Endothelial cell of umbilical vein (primary cell): ENCODE measurements at regions not wholly inside any gene's neighbourhood (a gene's known extent, or its start where the extent isn't known, plus 50 kb on each side); places are given as distances from the start of the nearest gene placed in this dataset.

Experiments
- BruUV-seq: library from RNA; stranded (reverse); fragments of 400-500 nt; replicated peaks from 2 replicates; lab custom pipeline; 2021; lab: Mats Ljungman, UMichigan
- CTCF ChIA-PET: fragments of 300-600, 350-600 bp; sonication (Branson Sonifier 250); formaldehyde crosslinking; loops from one replicate; lab custom pipeline; 2021; ENCODE audit warnings: antibody characterized with exemption, inconsistent platforms; lab: Charles Lee
- POLR2A ChIA-PET: fragments of 300-600, 350-600 bp; sonication (Branson Sonifier 250); formaldehyde crosslinking; loops from one replicate; lab custom pipeline; 2021; ENCODE audit warnings: antibody characterized with exemption, inconsistent platforms; lab: Charles Lee
- DNase-seq: peaks from one replicate; pipeline ENCODE4 v3.0.0-alpha.2; 2011; ENCODE audit warnings: low read depth, low spot score
- FAIRE-seq: peaks from 2 replicates; lab custom pipeline; 2011; peaks lifted over from hg19 to GRCh38; lab: Jason Lieb, UNC
- H2AFZ ChIP-seq: 2 replicates; pipeline ENCODE4 v1.6.0; 2012; ENCODE audit warnings: low read depth, low read length, control low read depth, inconsistent platforms
- H3K27ac ChIP-seq: 2 replicates; pipeline ENCODE4 v1.5.1; 2011; ENCODE audit warnings: low read depth, mild to moderate bottlenecking, control low read depth, low read length, moderate library complexity; ENCODE audit not compliant: insufficient read depth
- H3K27me3 ChIP-seq, 2 experiments: 2 replicates each; pipeline versions ENCODE4 v1.6.0 to v1.6.1; 2011; ENCODE audit warnings: low read length in 2 of 2, mixed read lengths in 1 of 2; ENCODE audit not compliant: control insufficient read depth in 2 of 2, insufficient read depth in 2 of 2
- H3K36me3 ChIP-seq, 2 experiments: 2 replicates in 1 of 2; 3 replicates in 1 of 2; pipeline ENCODE4 v1.5.1; 2011; ENCODE audit warnings: low read length in 2 of 2, mild to moderate bottlenecking in 1 of 2, moderate library complexity in 1 of 2; ENCODE audit not compliant: control insufficient read depth in 2 of 2, insufficient read depth in 2 of 2; ENCODE audit errors: extremely low read depth in 1 of 2
- H3K4me1 ChIP-seq: 3 replicates; pipeline ENCODE4 v1.5.1; 2011; ENCODE audit warnings: mild to moderate bottlenecking, low read length; ENCODE audit not compliant: control insufficient read depth, insufficient read depth; ENCODE audit errors: extremely low read depth
- H3K4me2 ChIP-seq: 2 replicates; pipeline ENCODE4 v1.6.1; 2011; ENCODE audit warnings: low read length, control low read depth, mixed read lengths; ENCODE audit not compliant: insufficient read depth
- H3K4me3 ChIP-seq, 3 experiments: fragments of 200-600 bp in 1 of 3; sonication (generic), shearing (Covaris generic) in 1 of 3; replicated peaks in 1 of 3; 2 replicates each; pipeline ENCODE4 v1.5.1; 2011 to 2016; ENCODE audit warnings: control low read depth in 3 of 3, low read length in 3 of 3, mild to moderate bottlenecking in 2 of 3, inconsistent platforms in 1 of 3, low read depth in 1 of 3, moderate library complexity in 1 of 3; ENCODE audit not compliant: insufficient read depth in 1 of 3
- H3K79me2 ChIP-seq: 2 replicates; pipeline ENCODE4 v1.6.0; 2012; ENCODE audit warnings: low read length, inconsistent platforms; ENCODE audit not compliant: control insufficient read depth, insufficient read depth
- H3K9ac ChIP-seq: replicated peaks from 2 replicates; pipeline ENCODE3; 2011; ENCODE audit warnings: low read length, control low read depth; ENCODE audit not compliant: insufficient read depth; ENCODE audit errors: extremely low read depth
- H3K9me1 ChIP-seq: replicated peaks from 3 replicates; pipeline ENCODE4 v1.6.0; 2011; ENCODE audit warnings: mild to moderate bottlenecking, low read length; ENCODE audit not compliant: control insufficient read depth, insufficient read depth; ENCODE audit errors: extremely low read depth
- H3K9me3 ChIP-seq: replicated peaks from 2 replicates; pipeline ENCODE4 v1.5.1; 2012; ENCODE audit warnings: low read length, inconsistent platforms; ENCODE audit not compliant: control insufficient read depth, insufficient read depth
- H4K20me1 ChIP-seq: replicated peaks from 2 replicates; pipeline ENCODE3; 2011; ENCODE audit warnings: mild to moderate bottlenecking, low read length; ENCODE audit not compliant: control insufficient read depth, insufficient read depth; ENCODE audit errors: extremely low read depth
- CTCF ChIP-seq, 2 donors: IDR thresholded peaks; 1 replicate in 1 of 2; 2 replicates in 1 of 2; pipeline ENCODE4 v1.5.1; 2011; ENCODE audit warnings: low read length in 2 of 2, mild to moderate bottlenecking in 2 of 2, moderate library complexity in 2 of 2, control low read depth in 1 of 2, inconsistent platforms in 1 of 2, low read depth in 1 of 2; ENCODE audit not compliant: insufficient read depth in 1 of 2; ENCODE audit errors: extremely low read depth in 1 of 2
- MYC ChIP-seq: IDR thresholded peaks from one replicate; pipeline ENCODE4 v1.6.1; 2011; ENCODE audit warnings: mild to moderate bottlenecking, low read depth, low read length
- POLR2AphosphoS5 ChIP-seq: IDR thresholded peaks from 2 replicates; pipeline ENCODE4 v1.6.1; 2012; ENCODE audit warnings: low read depth, mild to moderate bottlenecking, control low read depth, low read length, moderate library complexity; ENCODE audit not compliant: insufficient read depth
- dilution Hi-C: fragments of 300-500 bp; cut with MboI; formaldehyde crosslinking; loops from one replicate; pipeline ENCODE4 v1.15.0; 2019; ENCODE audit warnings: low sequenced_read_pairs; ENCODE audit not compliant: extremely low pct_ligation_motif_present
- intact Hi-C: fragments of 100-400 bp; cut with micrococcal nuclease; formaldehyde crosslinking; loops from one replicate; pipeline ENCODE4 v1.10.0; 2022

- dilution Hi-C loops: no loop called here
- H3K9me1 ChIP-seq: no peaks in the 10 kb centered on the region
- H3K4me2 ChIP-seq: no peak overlapping the region
- no peaks in the 10 kb centered on the region for H3K36me3 ChIP-seq
- no peaks in the 10 kb centered on the region for H3K4me1 ChIP-seq
- TF ChIP-seq MYC: no peak
- no peak for TF ChIP-seq CTCF (IDR thresholded peaks at IDR 0.05; ENCODE audit: extremely low read depth in 1 of 2, insufficient read depth in 1 of 2, low read depth in 1 of 2, low read length in 2 of 2)
- H3K4me3 ChIP-seq: no peak overlapping the region
- H3K9ac ChIP-seq: no peak overlapping the region
- BruUV-seq: no TSS peak
- ChIA-PET POLR2A (no interaction called here), CTCF (interaction anchor here (0.6 to 2.1 kb wide), 2 partner anchors 10 to 237 kb away, joined by 3 to 5 read pairs; no protein-coding TSS in a partner anchor)
- H3K27me3 ChIP-seq: no peaks in the 10 kb centered on the region
- no peaks in the 10 kb centered on the region for H3K9me3 ChIP-seq
- no peak overlapping the region for H2AFZ ChIP-seq
- FAIRE-seq (no peak), DNase-seq (no peak)
- H4K20me1 ChIP-seq: no peaks in the 10 kb centered on the region
- intact Hi-C loops: no loop called here
- no peak overlapping the region for H3K27ac ChIP-seq
- no peaks in the 10 kb centered on the region for H3K79me2 ChIP-seq
These were observed 118.5 kb upstream of the COL5A2 start for GRCh38 chr2:189298038-189298437.

GRCh38 chr2:189298481-189298880 is 118.9 kb upstream of the COL5A2 start:
- Histone ChIP-seq H3K4me3 (no peak overlapping the region), H3K79me2 (no peaks in the 10 kb centered on the region), H3K9ac (no peak overlapping the region), H3K9me3 (no peaks in the 10 kb centered on the region), H3K27ac (no peak overlapping the region), H3K27me3 (no peaks in the 10 kb centered on the region), H3K4me2 (no peak overlapping the region), H4K20me1 (no peaks in the 10 kb centered on the region), H2AFZ (no peak overlapping the region), H3K4me1 (no peaks in the 10 kb centered on the region), H3K36me3 (no peaks in the 10 kb centered on the region), H3K9me1 (no peaks in the 10 kb centered on the region)
- DNase-seq (no peak), FAIRE-seq (no peak)
- no peak for TF ChIP-seq POLR2AphosphoS5
- dilution Hi-C loops: no loop called here
- ChIA-PET CTCF (interaction anchor here (0.6 to 2.1 kb wide), 2 partner anchors 11 to 238 kb away, joined by 3 to 5 read pairs; no protein-coding TSS in a partner anchor), POLR2A (no interaction called here)
- intact Hi-C loops: no loop called here
- BruUV-seq: no TSS peak
